GM12892 (cell line): ENCODE measurements at regions not wholly inside any gene's neighbourhood (a gene's known extent, or its start where the extent isn't known, plus 50 kb on each side); places are given as distances from the start of the nearest gene placed in this dataset.
"Not testable (repeated sequence)": the region's sequence is repeated elsewhere in the genome, so short reads cannot be mapped to it uniquely, and the experiment has no call there.

Source experiments
- DNase-seq: peaks from one replicate; pipeline ENCODE4 v3.0.0; 2011; ENCODE audit not compliant: insufficient read length
- FAIRE-seq: peaks from 2 replicates; lab custom pipeline; 2011; peaks lifted over from hg19 to GRCh38; lab: Jason Lieb, UNC
- POLR2A ChIP-seq: IDR thresholded peaks from 2 replicates; pipeline ENCODE4 v1.6.1; 2011; ENCODE audit warnings: low read depth, low read length, control low read depth
- POLR2AphosphoS5 ChIP-seq: IDR thresholded peaks from 2 replicates; pipeline ENCODE4 v1.6.1; 2011; ENCODE audit warnings: low read depth, low read length, control low read depth
- TAF1 ChIP-seq: IDR thresholded peaks from 2 replicates; pipeline ENCODE4 v1.6.1; 2011; ENCODE audit warnings: low read depth, mild to moderate bottlenecking, control low read depth, low read length, borderline replicate concordance

- no peak for TF ChIP-seq POLR2AphosphoS5
- no peak for TF ChIP-seq POLR2A
- no peak for TF ChIP-seq TAF1
- no peak for DNase-seq
- FAIRE-seq = no peak
Observed at GRCh38 chr17:83160443-83161297, 81.3 kb downstream of the METRNL start.

- DNase-seq = no peak
- no peak for FAIRE-seq
- TF ChIP-seq POLR2AphosphoS5 (no peak), POLR2A (no peak), TAF1 (no peak)
Observed at GRCh38 chr17:83161298-83162034, 82.1 kb downstream of the METRNL start.

GRCh38 chr17:83162035-83162745 is 82.8 kb downstream of the METRNL start:
- no peak for TF ChIP-seq POLR2A
- no peak for TF ChIP-seq POLR2AphosphoS5
- TF ChIP-seq TAF1 = no peak
- FAIRE-seq (no peak), DNase-seq (no peak)

GRCh38 chr17:83164490-83164889 is 85.1 kb downstream of the METRNL start:
- FAIRE-seq (no peak), DNase-seq (no peak)
- TF ChIP-seq TAF1 (no peak), POLR2AphosphoS5 (no peak), POLR2A (no peak)

GRCh38 chr17:83170571-83171260 is 91.3 kb downstream of the METRNL start:
- FAIRE-seq = no peak
- DNase-seq = no peak
- no peak for TF ChIP-seq POLR2A
- no peak for TF ChIP-seq POLR2AphosphoS5
- no peak for TF ChIP-seq TAF1

GRCh38 chr17:83171661-83172060 is 92.3 kb downstream of the METRNL start:
- TF ChIP-seq POLR2AphosphoS5 (no peak), TAF1 (no peak), POLR2A (no peak)
- DNase-seq (no peak), FAIRE-seq (no peak)

GRCh38 chr17:83172099-83172498 is 92.7 kb downstream of the METRNL start:
- FAIRE-seq, DNase-seq: not testable (repeated sequence)

- DNase-seq, FAIRE-seq: not testable (repeated sequence)
Observed at GRCh38 chr17:83172646-83173045, 93.2 kb downstream of the METRNL start.

GRCh38 chr17:83173180-83173913 is 93.9 kb downstream of the METRNL start:
- DNase-seq = peak; percentile 15
- not testable (repeated sequence) for FAIRE-seq

GRCh38 chr17:83173914-83174361 is 94.5 kb downstream of the METRNL start:
- peak; percentile 21 for DNase-seq
- TF ChIP-seq TAF1 = no peak
- no peak for TF ChIP-seq POLR2AphosphoS5
- TF ChIP-seq POLR2A = no peak
- FAIRE-seq = no peak
